Esophagus squamous epithelium (tissue), 5 donors: ENCODE measurements at regions not wholly inside any gene's neighbourhood (a gene's known extent, or its start where the extent isn't known, plus 50 kb on each side); places are given as distances from the start of the nearest gene placed in this dataset.

Experiments used
- DNase-seq: peaks from one replicate; lab custom pipeline; 2025; lab: John Stamatoyannopoulos, UW
- H3K27ac ChIP-seq, 4 donors: fragments of 200-600 bp; sonication (generic); one replicate each; pipeline ENCODE4 v1.5.1; 2016 to 2019; ENCODE audit warnings: mild to moderate bottlenecking in 1 of 4
- H3K27me3 ChIP-seq, 4 donors: fragments of 200-600 bp; sonication (generic); 1 replicate in 3 of 4; 2 replicates in 1 of 4; pipeline versions ENCODE4 v1.5.1 to v1.6.0; 2017 to 2021; ENCODE audit warnings: antibody characterized with exemption in 1 of 4
- H3K36me3 ChIP-seq, 3 donors: fragments of 200-600 bp; sonication (generic); one replicate each; pipeline ENCODE4 v1.5.1; 2016 to 2019
- H3K4me1 ChIP-seq, 3 donors: fragments of 200-600 bp; sonication (generic); one replicate each; pipeline ENCODE4 v1.5.1; 2017 to 2019
- H3K4me3 ChIP-seq, 4 donors: fragments of 200-600 bp; sonication (generic); 1 replicate in 3 of 4; 2 replicates in 1 of 4; pipeline ENCODE4 v1.5.1; 2016 to 2019; ENCODE audit warnings: mild to moderate bottlenecking in 2 of 4, moderate library complexity in 1 of 4
- H3K9me3 ChIP-seq, 3 donors: fragments of 200-600 bp; sonication (generic); one replicate each; pipeline ENCODE4 v1.5.1; 2016 to 2019
- POLR2A ChIP-seq, 4 donors: fragments of 450-650 bp; IDR thresholded peaks; one replicate each; pipeline ENCODE4 v1.6.1; 2017; ENCODE audit warnings: antibody characterized with exemption in 4 of 4, mild to moderate bottlenecking in 4 of 4, moderate library complexity in 3 of 4
- WGBS, 2 donors: methylation state at CpG; one replicate each; pipeline ENCODE4 v1.1.5; 2018; 5-methylcytosine and 5-hydroxymethylcytosine counted together
- intact Hi-C: fragments of 100-400 bp; cut with DNase I; formaldehyde crosslinking; loops from one replicate; pipeline ENCODE4 v1.15.0; 2022
- TF ChIP-seq, protein P1 (sequence below), 6 experiments: fragments of 450-650 bp in 4 of 6; fragments of 200-600 bp in 2 of 6; sonication (generic) in 2 of 6; IDR thresholded peaks; one replicate each; pipeline ENCODE4 v1.5.1; 2016 to 2019; ENCODE audit warnings: antibody characterized with exemption in 6 of 6, mild to moderate bottlenecking in 4 of 6, moderate library complexity in 4 of 6
- donor health status: DM: yes; HTN: yes; CAD: no.

DNA sequence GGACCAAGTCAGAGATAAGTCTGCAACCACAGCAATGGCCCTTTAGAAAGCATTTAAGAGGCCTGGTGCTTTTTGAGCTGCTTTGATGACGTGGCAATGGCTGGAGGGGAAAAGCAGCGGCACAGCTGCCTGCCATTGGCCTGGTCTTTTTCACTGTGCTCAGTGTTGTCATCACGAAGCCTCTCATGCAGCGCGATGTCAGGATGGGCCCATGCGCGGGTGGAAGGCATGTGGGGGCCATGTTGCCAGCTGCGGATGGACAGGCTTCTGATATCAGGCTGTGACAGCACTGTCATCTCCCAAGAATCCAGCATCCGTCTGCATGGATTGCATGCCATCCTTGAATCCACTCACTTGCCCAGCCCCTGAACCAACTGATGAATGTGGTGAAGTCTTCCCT is 204.5 kb downstream of the ACKR3 start:
- H3K36me3 ChIP-seq, result no peaks in the 10 kb centered on the region
- intact Hi-C loops, result no loop called here
- no peaks in the 10 kb centered on the region for H3K27me3 ChIP-seq
- DNase-seq, result no peak
- H3K4me1 ChIP-seq, result peaks cover 3 to 27% (median 8%) of the 10 kb centered on the region in 3 donors
- no peaks in the 10 kb centered on the region for H3K9me3 ChIP-seq
- H3K27ac ChIP-seq, result no peak overlapping the region
- TF ChIP-seq POLR2A (IDR thresholded peaks at IDR 0.05), result no peak
- TF ChIP-seq, protein P1, sequence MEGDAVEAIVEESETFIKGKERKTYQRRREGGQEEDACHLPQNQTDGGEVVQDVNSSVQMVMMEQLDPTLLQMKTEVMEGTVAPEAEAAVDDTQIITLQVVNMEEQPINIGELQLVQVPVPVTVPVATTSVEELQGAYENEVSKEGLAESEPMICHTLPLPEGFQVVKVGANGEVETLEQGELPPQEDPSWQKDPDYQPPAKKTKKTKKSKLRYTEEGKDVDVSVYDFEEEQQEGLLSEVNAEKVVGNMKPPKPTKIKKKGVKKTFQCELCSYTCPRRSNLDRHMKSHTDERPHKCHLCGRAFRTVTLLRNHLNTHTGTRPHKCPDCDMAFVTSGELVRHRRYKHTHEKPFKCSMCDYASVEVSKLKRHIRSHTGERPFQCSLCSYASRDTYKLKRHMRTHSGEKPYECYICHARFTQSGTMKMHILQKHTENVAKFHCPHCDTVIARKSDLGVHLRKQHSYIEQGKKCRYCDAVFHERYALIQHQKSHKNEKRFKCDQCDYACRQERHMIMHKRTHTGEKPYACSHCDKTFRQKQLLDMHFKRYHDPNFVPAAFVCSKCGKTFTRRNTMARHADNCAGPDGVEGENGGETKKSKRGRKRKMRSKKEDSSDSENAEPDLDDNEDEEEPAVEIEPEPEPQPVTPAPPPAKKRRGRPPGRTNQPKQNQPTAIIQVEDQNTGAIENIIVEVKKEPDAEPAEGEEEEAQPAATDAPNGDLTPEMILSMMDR (IDR thresholded peaks at IDR 0.05), result no peak
- WGBS, 2 donors, result 76 to 100% methylated on average over 6 to 8 of the region's 9 CpGs
- no peak overlapping the region for H3K4me3 ChIP-seq

DNA sequence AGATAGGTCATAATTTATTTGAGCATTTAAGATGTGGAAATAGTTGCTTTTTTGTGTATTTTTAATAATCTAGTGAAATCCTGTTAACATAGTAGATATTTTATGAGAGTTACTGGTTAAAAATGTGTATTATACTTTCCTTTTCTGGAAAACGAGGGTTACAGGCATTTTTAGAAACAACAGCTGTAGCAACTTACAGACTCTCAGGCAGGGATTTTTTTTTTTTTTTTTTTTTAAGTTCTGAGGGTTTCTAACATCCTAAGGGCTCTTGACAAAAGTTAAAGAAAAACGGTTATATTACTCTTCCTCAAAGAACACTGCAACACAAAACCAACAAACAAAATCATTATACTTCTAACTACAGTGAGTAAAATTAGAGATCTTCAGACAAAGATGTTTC is 205.9 kb downstream of the ACKR3 start:
- TF ChIP-seq POLR2A (IDR thresholded peaks at IDR 0.05), result no peak
- TF ChIP-seq, protein P1 (IDR thresholded peaks at IDR 0.05), result no peak
- Histone ChIP-seq H3K4me3 (no peak overlapping the region), H3K27ac (no peak overlapping the region), H3K4me1 (peaks cover 0 to 17% (median 8%) of the 10 kb centered on the region in 3 donors), H3K36me3 (no peaks in the 10 kb centered on the region), H3K27me3 (no peaks in the 10 kb centered on the region), H3K9me3 (no peaks in the 10 kb centered on the region)
- WGBS, 2 donors, result 23 to 33% methylated on average over 2 of the region's 2 CpGs
- DNase-seq, result no peak
- intact Hi-C loops, result no loop called here

DNA sequence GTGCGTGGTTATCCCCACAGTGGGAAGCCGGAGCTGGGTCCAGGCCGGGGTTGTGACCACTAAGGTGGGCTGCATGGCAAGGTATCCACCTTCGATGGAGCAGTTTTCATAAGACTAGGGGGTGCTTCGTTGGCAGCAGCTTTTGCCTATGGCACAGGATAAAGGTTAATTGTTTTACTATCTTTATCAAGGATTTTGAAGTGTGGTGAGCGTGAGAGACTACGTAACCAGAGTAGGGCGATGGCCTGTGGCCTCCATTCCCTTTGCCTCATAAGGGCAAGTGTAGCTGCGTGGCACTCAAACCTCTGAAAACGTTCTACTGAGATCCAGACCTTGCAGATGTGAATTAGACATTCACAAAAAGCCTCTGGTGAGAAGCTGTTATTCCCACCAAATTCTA is 206.6 kb downstream of the ACKR3 start:
- no peak overlapping the region for H3K4me3 ChIP-seq
- WGBS, 2 donors, result 87 to 89% methylated on average over 8 to 10 of the region's 10 CpGs
- H3K9me3 ChIP-seq, result no peaks in the 10 kb centered on the region
- H3K36me3 ChIP-seq, result no peaks in the 10 kb centered on the region
- H3K4me1 ChIP-seq, result peaks cover 0 to 14% (median 8%) of the 10 kb centered on the region in 3 donors
- H3K27me3 ChIP-seq, result no peaks in the 10 kb centered on the region
- intact Hi-C loops, result no loop called here
- DNase-seq, result no peak
- H3K27ac ChIP-seq, result peak overlapping the region in 2 of 4 donors; percentile 4 to 46
- TF ChIP-seq, protein P1 (IDR thresholded peaks at IDR 0.05), result no peak

DNA sequence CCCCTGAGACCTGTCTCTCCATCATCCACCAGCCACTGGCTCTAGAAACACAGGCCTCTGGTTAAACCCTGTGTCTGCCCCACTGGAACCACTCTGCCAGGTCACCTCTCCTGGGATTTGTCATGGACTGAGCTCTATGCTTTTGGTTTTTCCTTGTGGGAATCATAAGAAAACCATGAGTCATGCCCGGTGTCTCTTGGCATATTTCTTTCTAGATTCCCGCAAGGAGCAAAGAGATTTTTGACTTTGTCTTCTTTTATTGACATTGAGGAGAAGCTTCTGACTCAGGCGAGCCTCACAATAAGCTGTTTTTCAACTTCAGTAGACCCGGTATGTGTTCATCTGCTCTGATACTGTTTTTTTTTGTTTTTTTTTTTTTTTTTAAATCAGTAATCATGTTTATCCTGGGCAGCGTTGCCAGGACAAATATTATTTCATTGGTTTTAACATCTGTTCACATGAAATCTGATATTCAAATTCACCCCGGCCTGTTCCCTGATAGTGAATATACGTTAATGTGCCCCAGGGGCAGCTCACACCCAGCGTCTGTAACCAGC is 207.1 kb downstream of the ACKR3 start:
- H3K36me3 ChIP-seq, result no peaks in the 10 kb centered on the region
- intact Hi-C loops, result no loop called here
- TF ChIP-seq POLR2A (IDR thresholded peaks at IDR 0.05), result no peak
- TF ChIP-seq, protein P1 (IDR thresholded peaks at IDR 0.05), result no peak
- H3K27me3 ChIP-seq, result no peaks in the 10 kb centered on the region
- 29 to 43% methylated on average over 8 of the region's 8 CpGs for WGBS, 2 donors
- no peak overlapping the region for H3K4me3 ChIP-seq
- no peak for DNase-seq
- peaks cover 0 to 14% (median 8%) of the 10 kb centered on the region in 3 donors for H3K4me1 ChIP-seq
- no peaks in the 10 kb centered on the region for H3K9me3 ChIP-seq
- peak overlapping the region in 2 of 4 donors; percentile 4 to 46 for H3K27ac ChIP-seq

DNA sequence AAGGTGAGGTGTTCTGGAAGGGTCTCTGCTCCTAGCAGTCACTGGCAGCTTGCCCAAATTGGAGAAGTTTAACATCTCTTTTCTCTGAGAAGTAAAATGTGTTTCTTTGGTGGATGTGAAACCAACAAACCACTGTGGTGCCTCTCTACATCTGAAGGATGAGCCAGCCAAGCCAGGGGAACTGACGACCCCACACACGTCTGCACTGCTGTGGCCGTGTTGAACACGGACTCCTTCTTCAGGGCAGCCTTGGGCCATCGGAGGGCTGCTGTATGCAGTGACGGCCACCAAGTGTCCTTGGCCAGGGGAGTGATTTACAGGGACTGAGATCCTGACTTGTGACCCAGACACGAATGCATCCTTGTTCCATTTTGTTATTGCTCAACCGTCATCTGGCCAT is 207.8 kb downstream of the ACKR3 start:
- intact Hi-C loops, result no loop called here
- TF ChIP-seq, protein P1 (IDR thresholded peaks at IDR 0.05), result no peak
- no peak for TF ChIP-seq POLR2A (IDR thresholded peaks at IDR 0.05)
- H3K27ac ChIP-seq, result peak overlapping the region in 1 of 4 donors; percentile 46
- H3K27me3 ChIP-seq, result no peaks in the 10 kb centered on the region
- no peaks in the 10 kb centered on the region for H3K36me3 ChIP-seq
- H3K4me1 ChIP-seq, result peaks cover 0 to 14% (median 8%) of the 10 kb centered on the region in 3 donors
- DNase-seq, result no peak
- H3K4me3 ChIP-seq, result no peak overlapping the region
- 88 to 92% methylated on average over 3 to 4 of the region's 8 CpGs for WGBS, 2 donors
- H3K9me3 ChIP-seq, result no peaks in the 10 kb centered on the region
